ENCODE measurements at regions not wholly inside any gene's neighbourhood (a gene's known extent, or its start where the extent isn't known, plus 50 kb on each side); places are given as distances from the start of the nearest gene placed in this dataset.

DNA sequence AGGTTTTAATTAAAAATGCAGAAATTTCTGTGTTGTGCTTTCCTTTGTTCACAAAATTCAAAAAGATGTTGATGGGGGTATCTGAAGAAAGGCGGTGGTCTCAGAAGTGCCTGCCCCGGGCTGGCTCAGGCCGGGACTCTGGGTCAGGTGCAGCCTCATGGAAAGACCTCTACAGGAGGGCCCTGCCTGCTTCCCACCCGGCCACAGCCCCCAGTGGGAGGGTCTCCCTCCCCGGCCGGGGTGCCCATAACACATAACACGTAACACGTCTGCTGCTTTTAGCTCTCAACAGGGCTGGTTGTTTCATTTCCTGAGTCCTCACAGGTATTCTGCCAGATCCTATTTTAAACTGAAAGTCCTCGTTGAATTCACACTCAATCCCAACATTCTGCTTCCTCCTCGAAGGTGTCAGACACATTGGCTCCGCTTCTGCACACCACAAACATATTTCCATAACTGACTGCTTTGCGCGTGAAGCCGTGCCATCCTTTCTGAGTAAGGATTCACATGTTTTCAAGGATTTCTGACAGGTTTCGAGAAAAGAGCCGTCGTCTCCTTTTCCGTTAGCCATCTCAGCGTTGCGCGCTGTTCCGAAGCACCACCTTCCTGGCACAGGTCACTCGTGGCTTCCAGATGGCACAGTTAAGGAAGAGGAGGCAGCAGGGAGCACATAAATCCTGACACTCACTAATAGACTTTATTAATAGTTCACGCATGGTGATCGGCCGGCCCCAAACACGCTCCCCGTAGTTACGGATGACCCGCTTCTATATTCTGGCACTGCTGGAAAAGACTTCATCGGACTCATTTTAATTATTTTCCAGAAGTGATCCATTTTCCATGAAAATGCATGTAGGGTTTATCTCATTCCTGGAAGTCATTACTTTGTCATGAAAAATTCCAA, 569.3 kb downstream of the BRD1 start:
- Histone ChIP-seq H3K36me3 (replicated peaks in 1 of 2) (no peaks in the 10 kb centered on the region), H3K27ac (no peak overlapping the region), H3K4me3 (no peak overlapping the region), H3K4me1 (replicated peaks in 1 of 2) (no peaks in the 10 kb centered on the region), H3K27me3 (peaks cover 7% of the 10 kb centered on the region), H3K9me3 (replicated peaks in 1 of 3) (no peaks in the 10 kb centered on the region)
- intact Hi-C loops (cut with DNase I): no loop called here
- 78 to 87% (median 81%) methylated on average over 30 to 31 of the region's 31 CpGs for WGBS, 4 donors
- peak in 1 of 7 donors; percentile 20 for DNase-seq
- TF ChIP-seq POLR2A (IDR thresholded peaks at IDR 0.05): no peak
- TF ChIP-seq, protein P1, sequence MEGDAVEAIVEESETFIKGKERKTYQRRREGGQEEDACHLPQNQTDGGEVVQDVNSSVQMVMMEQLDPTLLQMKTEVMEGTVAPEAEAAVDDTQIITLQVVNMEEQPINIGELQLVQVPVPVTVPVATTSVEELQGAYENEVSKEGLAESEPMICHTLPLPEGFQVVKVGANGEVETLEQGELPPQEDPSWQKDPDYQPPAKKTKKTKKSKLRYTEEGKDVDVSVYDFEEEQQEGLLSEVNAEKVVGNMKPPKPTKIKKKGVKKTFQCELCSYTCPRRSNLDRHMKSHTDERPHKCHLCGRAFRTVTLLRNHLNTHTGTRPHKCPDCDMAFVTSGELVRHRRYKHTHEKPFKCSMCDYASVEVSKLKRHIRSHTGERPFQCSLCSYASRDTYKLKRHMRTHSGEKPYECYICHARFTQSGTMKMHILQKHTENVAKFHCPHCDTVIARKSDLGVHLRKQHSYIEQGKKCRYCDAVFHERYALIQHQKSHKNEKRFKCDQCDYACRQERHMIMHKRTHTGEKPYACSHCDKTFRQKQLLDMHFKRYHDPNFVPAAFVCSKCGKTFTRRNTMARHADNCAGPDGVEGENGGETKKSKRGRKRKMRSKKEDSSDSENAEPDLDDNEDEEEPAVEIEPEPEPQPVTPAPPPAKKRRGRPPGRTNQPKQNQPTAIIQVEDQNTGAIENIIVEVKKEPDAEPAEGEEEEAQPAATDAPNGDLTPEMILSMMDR (IDR thresholded peaks at IDR 0.05): no peak

DNA sequence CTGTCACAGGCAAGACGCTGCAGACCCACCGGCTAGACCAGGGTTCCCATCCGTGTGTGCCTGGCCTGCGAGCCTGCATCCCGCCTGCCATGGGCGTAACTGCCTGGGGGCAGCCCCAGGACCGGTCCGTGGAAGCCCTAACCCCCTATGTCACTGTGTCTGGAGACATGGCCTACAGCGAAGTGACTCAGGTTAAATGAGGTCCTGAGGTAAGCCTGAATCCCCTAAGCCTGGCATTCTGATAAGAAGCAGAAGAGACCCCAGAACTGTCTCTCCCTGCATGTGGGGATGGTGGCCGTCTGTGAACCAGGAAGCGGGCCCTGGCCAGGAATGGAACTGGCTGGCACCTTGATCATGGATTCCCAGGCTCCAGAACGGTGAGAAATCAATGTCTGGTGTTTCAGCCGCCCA, 570.1 kb downstream of the BRD1 start:
- peaks cover 7% of the 10 kb centered on the region for H3K27me3 ChIP-seq
- intact Hi-C loops (cut with DNase I): no loop called here
- H3K36me3 ChIP-seq (replicated peaks in 1 of 2): no peaks in the 10 kb centered on the region
- no peak overlapping the region for H3K4me3 ChIP-seq
- peak in 1 of 7 donors; percentile 24 for DNase-seq
- no peak overlapping the region for H3K27ac ChIP-seq
- WGBS, 4 donors: 78 to 86% (median 83%) methylated on average over 10 to 13 of the region's 13 CpGs
- TF ChIP-seq, protein P1 (IDR thresholded peaks at IDR 0.05): no peak
- no peak for TF ChIP-seq POLR2A (IDR thresholded peaks at IDR 0.05)
- H3K4me1 ChIP-seq (replicated peaks in 1 of 2): no peaks in the 10 kb centered on the region
- H3K9me3 ChIP-seq (replicated peaks in 1 of 3): no peaks in the 10 kb centered on the region

DNA sequence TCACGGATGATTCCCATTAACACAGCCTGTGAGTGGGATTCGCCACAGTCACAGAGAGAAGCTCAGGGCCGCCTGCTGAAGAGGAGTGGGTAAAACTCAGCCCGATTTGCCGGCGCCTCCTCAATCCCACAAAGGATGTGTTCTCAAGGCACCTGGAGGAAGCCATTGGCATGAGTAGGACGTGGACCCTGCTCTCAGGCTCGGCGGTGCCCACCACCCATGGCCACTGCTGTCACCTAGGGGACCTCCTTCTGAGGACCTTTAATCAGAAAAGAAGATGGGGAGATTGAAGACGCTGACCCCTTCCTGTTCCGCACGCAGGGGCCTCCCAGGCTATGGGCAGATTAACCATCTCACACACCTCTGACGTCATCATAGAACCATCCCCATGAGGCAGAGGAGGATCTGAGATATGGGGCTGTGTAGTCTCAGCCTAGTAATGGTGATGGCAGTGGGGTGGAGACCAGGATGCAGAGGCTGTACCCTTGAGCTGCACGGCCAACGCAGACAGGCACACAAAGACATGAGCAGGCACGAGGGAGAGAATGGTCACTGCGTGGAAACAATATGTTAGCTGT, 571.8 kb downstream of the BRD1 start:
- 78 to 84% (median 79%) methylated on average over 16 to 17 of the region's 17 CpGs for WGBS, 4 donors
- no peak overlapping the region for H3K4me3 ChIP-seq
- peaks cover 7% of the 10 kb centered on the region for H3K27me3 ChIP-seq
- no peak for TF ChIP-seq POLR2A (IDR thresholded peaks at IDR 0.05)
- TF ChIP-seq, protein P1 (IDR thresholded peaks at IDR 0.05): no peak
- intact Hi-C loops (cut with DNase I): no loop called here
- H3K4me1 ChIP-seq (replicated peaks in 1 of 2): no peaks in the 10 kb centered on the region
- H3K27ac ChIP-seq: no peak overlapping the region
- peak in 1 of 7 donors; percentile 43 for DNase-seq
- no peaks in the 10 kb centered on the region for H3K36me3 ChIP-seq (replicated peaks in 1 of 2)
- H3K9me3 ChIP-seq (replicated peaks in 1 of 3): no peaks in the 10 kb centered on the region

DNA sequence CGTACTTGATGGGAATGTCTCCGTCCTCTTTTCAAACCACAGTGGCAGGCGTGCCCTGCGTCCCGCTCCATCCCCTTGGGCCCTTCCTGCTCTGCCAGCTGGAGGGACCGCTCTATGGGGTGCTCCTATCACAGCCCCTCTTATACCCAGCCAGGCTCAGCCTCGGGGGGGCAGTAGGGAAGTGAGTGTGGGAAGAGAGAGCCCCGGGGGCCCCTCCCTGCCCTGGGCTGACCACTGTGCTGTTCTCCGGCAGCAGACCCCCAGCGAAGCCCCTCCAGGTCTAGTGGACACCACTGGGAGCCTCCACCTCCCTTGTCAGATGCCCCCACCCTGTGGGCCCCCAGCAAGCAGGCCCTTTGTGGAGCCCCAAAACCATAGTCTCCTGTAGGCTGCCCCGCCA, 572.5 kb downstream of the BRD1 start:
- H3K36me3 ChIP-seq (replicated peaks in 1 of 2): no peaks in the 10 kb centered on the region
- no peak overlapping the region for H3K27ac ChIP-seq
- intact Hi-C loops (cut with DNase I): no loop called here
- no peaks in the 10 kb centered on the region for H3K9me3 ChIP-seq (replicated peaks in 1 of 3)
- peak in 1 of 7 donors; percentile 9 for DNase-seq
- H3K4me1 ChIP-seq (replicated peaks in 1 of 2): no peaks in the 10 kb centered on the region
- H3K4me3 ChIP-seq: no peak overlapping the region
- 70 to 87% (median 77%) methylated on average over 10 to 11 of the region's 11 CpGs for WGBS, 4 donors
- TF ChIP-seq, protein P1 (IDR thresholded peaks at IDR 0.05): no peak
- no peak for TF ChIP-seq POLR2A (IDR thresholded peaks at IDR 0.05)
- peaks cover 7% of the 10 kb centered on the region for H3K27me3 ChIP-seq

All from adrenal gland (tissue), 9 donors.